SK-N-MC (cell line): ENCODE measurements at regions not wholly inside any gene's neighbourhood (a gene's known extent, or its start where the extent isn't known, plus 50 kb on each side); places are given as distances from the start of the nearest gene placed in this dataset.

Source experiments
- EZH2 ChIP-seq: fragments of 200-600 bp; sonication (generic); IDR thresholded peaks from one replicate; pipeline ENCODE4 v1.6.1; 2017; ENCODE audit warnings: antibody characterized with exemption
- POLR2AphosphoS5 ChIP-seq: IDR thresholded peaks from 2 replicates; pipeline ENCODE4 v1.6.1; 2012; ENCODE audit warnings: mild to moderate bottlenecking, low read depth, low read length, borderline replicate concordance

- TF ChIP-seq EZH2: no peak
- TF ChIP-seq POLR2AphosphoS5: no peak
These were observed 436.2 kb downstream of the CCDC91 start for GRCh38 chr12:28626504-28626903.
